ENCODE measurements at regions not wholly inside any gene's neighbourhood (a gene's known extent, or its start where the extent isn't known, plus 50 kb on each side); places are given as distances from the start of the nearest gene placed in this dataset.

DNA sequence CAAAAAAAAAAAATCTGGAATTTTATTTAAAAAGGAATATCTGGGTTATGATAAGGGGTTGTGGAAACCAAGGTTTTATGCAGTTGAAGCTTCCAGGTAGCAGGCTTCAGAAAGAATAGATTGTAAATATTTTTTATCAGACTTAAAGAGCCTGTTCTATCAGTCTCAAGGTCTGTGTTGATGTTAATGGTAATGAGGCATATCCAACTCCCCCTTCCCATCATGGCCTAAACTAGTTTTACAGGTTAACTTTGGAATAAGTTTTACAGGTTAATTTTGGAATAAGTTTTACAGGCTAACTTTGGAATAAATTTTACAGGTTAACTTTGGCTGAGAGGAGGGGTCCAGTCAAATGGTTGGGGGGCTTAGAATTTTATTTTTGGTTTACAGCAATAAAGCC lies 92.4 kb downstream of the CD24 start:
- Histone ChIP-seq H3K18ac (ENCODE audit: low read length) (no peak overlapping the region), H3K4me3 (ENCODE audit: low read length in 2 of 2) (no peak overlapping the region), H2BK15ac (ENCODE audit: low read length) (no peak overlapping the region), H4K8ac (ENCODE audit: low read depth, low read length) (no peak overlapping the region), H3K36me3 (replicated peaks in 1 of 2; ENCODE audit: control insufficient read depth in 2 of 2, insufficient read depth in 2 of 2, low read length in 2 of 2) (no peaks in the 10 kb centered on the region), H3K14ac (ENCODE audit: low read length) (no peak overlapping the region), H3K9ac (ENCODE audit: low read depth, low read length, poor library complexity) (no peak overlapping the region), H2BK12ac (ENCODE audit: low read length) (no peak overlapping the region), H3K4me1 (ENCODE audit: control insufficient read depth in 2 of 2, insufficient read depth in 1 of 2, low read depth in 1 of 2, low read length in 2 of 2) (peaks cover 0 to 5% of the 10 kb centered on the region in 2 donors), H2BK5ac (ENCODE audit: low read length) (no peak overlapping the region), H2BK120ac (ENCODE audit: low read depth, low read length) (no peak overlapping the region), H3K4ac (ENCODE audit: low read length) (no peak overlapping the region), H3K23ac (ENCODE audit: low read depth, low read length, poor library complexity) (no peak overlapping the region), H3K27me3 (ENCODE audit: control insufficient read depth in 3 of 3, insufficient read depth in 3 of 3, low read depth in 1 of 3, low read length in 3 of 3) (no peaks in the 10 kb centered on the region), H3K9me3 (replicated peaks in 1 of 2; ENCODE audit: control insufficient read depth in 2 of 2, insufficient read depth in 1 of 2, low read depth in 1 of 2, low read length in 2 of 2) (peaks cover 0 to 2% of the 10 kb centered on the region in 2 donors), H4K91ac (ENCODE audit: low read depth, low read length, poor library complexity) (no peak overlapping the region), H3K4me2 (ENCODE audit: insufficient read depth, low read length, poor library complexity, severe bottlenecking) (no peak overlapping the region), H2AFZ (ENCODE audit: low read length) (no peak overlapping the region), H3K79me1 (ENCODE audit: low read depth, low read length) (no peaks in the 10 kb centered on the region), H2AK5ac (ENCODE audit: low read depth, low read length) (no peak overlapping the region), H3K27ac (replicated peaks; ENCODE audit: low read length) (no peak overlapping the region)
- DNase-seq (ENCODE audit: low spot score), result no peak

DNA sequence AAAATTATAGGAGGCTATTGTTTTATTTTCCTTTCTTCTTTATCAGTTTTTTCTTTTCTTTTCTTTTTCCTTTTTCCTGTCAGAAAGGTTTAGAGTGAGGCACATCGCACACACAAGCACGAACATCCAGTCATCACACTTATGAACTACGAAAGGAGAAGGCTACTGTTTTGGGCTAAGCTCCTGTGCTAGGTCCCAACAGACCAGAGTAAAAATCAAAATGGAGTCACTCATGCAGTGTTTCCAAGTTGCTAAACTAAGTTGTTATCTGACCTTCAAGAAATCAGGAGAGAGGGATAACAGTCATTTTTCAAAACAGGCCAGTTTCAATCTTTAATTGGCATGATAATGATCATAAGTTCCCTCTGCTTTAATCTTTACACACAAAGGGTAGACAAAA lies 93.6 kb downstream of the CD24 start:
- Histone ChIP-seq H3K9me3 (replicated peaks in 1 of 2; ENCODE audit: control insufficient read depth in 2 of 2, insufficient read depth in 1 of 2, low read depth in 1 of 2, low read length in 2 of 2) (peaks cover 0 to 2% of the 10 kb centered on the region in 2 donors), H3K9ac (ENCODE audit: low read depth, low read length, poor library complexity) (no peak overlapping the region)

DNA sequence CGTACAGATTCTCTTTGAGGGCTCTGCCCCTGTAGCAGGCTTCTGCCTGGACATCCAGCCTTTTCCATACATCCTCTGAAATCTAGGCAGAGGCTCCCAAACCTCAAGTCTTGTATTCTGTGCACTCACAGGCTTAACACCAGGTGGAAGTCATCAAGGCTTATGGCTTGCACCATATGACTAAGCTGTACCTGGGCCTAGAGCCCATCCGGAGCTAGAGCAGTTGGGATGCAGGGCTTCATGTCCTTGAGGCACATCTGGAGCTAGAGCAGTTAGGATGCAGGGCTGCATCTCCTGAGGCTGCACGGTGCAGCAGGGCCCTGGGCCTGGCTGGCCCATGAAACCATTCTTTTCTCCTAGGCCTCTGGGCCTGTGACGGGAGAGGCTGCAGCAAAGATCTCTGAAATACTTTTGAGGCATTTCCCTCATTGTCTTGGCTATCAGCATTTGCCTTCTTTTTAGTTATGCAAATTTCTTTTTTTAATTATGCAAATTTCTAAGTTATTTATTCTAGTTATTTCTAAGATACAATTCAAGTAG lies 98.7 kb downstream of the CD24 start:
- Histone ChIP-seq H2BK15ac (ENCODE audit: low read length) (no peak overlapping the region), H3K4me2 (ENCODE audit: insufficient read depth, low read length, poor library complexity, severe bottlenecking) (no peak overlapping the region), H3K4me1 (ENCODE audit: control insufficient read depth in 2 of 2, insufficient read depth in 1 of 2, low read depth in 1 of 2, low read length in 2 of 2) (no peaks in the 10 kb centered on the region), H2AFZ (ENCODE audit: low read length) (no peak overlapping the region), H3K14ac (ENCODE audit: low read length) (no peak overlapping the region), H2BK5ac (ENCODE audit: low read length) (no peak overlapping the region), H2BK120ac (ENCODE audit: low read depth, low read length) (no peak overlapping the region), H3K27ac (replicated peaks; ENCODE audit: low read length) (no peak overlapping the region), H3K9me3 (replicated peaks in 1 of 2; ENCODE audit: control insufficient read depth in 2 of 2, insufficient read depth in 1 of 2, low read depth in 1 of 2, low read length in 2 of 2) (peaks cover 0 to 9% of the 10 kb centered on the region in 2 donors), H3K27me3 (ENCODE audit: control insufficient read depth in 3 of 3, insufficient read depth in 3 of 3, low read depth in 1 of 3, low read length in 3 of 3) (no peaks in the 10 kb centered on the region), H3K18ac (ENCODE audit: low read length) (no peak overlapping the region), H3K36me3 (replicated peaks in 1 of 2; ENCODE audit: control insufficient read depth in 2 of 2, insufficient read depth in 2 of 2, low read length in 2 of 2) (no peaks in the 10 kb centered on the region), H2AK5ac (ENCODE audit: low read depth, low read length) (no peak overlapping the region), H4K91ac (ENCODE audit: low read depth, low read length, poor library complexity) (no peak overlapping the region), H3K79me1 (ENCODE audit: low read depth, low read length) (no peaks in the 10 kb centered on the region), H3K4me3 (ENCODE audit: low read length in 2 of 2) (no peak overlapping the region), H3K23ac (ENCODE audit: low read depth, low read length, poor library complexity) (no peak overlapping the region), H4K8ac (ENCODE audit: low read depth, low read length) (no peak overlapping the region), H2BK12ac (ENCODE audit: low read length) (no peak overlapping the region), H3K4ac (ENCODE audit: low read length) (no peak overlapping the region), H3K9ac (ENCODE audit: low read depth, low read length, poor library complexity) (no peak overlapping the region)
- DNase-seq (ENCODE audit: low spot score), result no peak
- no CpG with 5 or more reads among the region's 4 CpGs for WGBS, 2 donors (ENCODE audit: extremely low coverage in 2 of 2, insufficient read length in 2 of 2, insufficient replicate concordance in 1 of 2)

More for the DNA sequence above, 93.6 kb downstream of the CD24 start:
- no peaks in the 10 kb centered on the region for H3K36me3 ChIP-seq (replicated peaks in 1 of 2; ENCODE audit: control insufficient read depth in 2 of 2, insufficient read depth in 2 of 2, low read length in 2 of 2)
- H3K27me3 ChIP-seq (ENCODE audit: control insufficient read depth in 3 of 3, insufficient read depth in 3 of 3, low read depth in 1 of 3, low read length in 3 of 3), result no peaks in the 10 kb centered on the region
- WGBS, 2 donors (ENCODE audit: extremely low coverage in 2 of 2, insufficient read length in 2 of 2, insufficient replicate concordance in 1 of 2), result no CpG with 5 or more reads among the region's 3 CpGs
- H4K91ac ChIP-seq (ENCODE audit: low read depth, low read length, poor library complexity), result no peak overlapping the region
- H2BK5ac ChIP-seq (ENCODE audit: low read length), result no peak overlapping the region
- DNase-seq (ENCODE audit: low spot score), result no peak
- H3K79me1 ChIP-seq (ENCODE audit: low read depth, low read length), result no peaks in the 10 kb centered on the region
- H2AK5ac ChIP-seq (ENCODE audit: low read depth, low read length), result no peak overlapping the region
- no peak overlapping the region for H3K4me2 ChIP-seq (ENCODE audit: insufficient read depth, low read length, poor library complexity, severe bottlenecking)
- no peak overlapping the region for H4K8ac ChIP-seq (ENCODE audit: low read depth, low read length)
- no peak overlapping the region for H3K4ac ChIP-seq (ENCODE audit: low read length)
- no peak overlapping the region for H2BK120ac ChIP-seq (ENCODE audit: low read depth, low read length)
- no peak overlapping the region for H2BK15ac ChIP-seq (ENCODE audit: low read length)
- no peak overlapping the region for H3K27ac ChIP-seq (replicated peaks; ENCODE audit: low read length)
- peaks cover 0 to 2% of the 10 kb centered on the region in 2 donors for H3K4me1 ChIP-seq (ENCODE audit: control insufficient read depth in 2 of 2, insufficient read depth in 1 of 2, low read depth in 1 of 2, low read length in 2 of 2)
- H3K18ac ChIP-seq (ENCODE audit: low read length), result no peak overlapping the region
- H2BK12ac ChIP-seq (ENCODE audit: low read length), result no peak overlapping the region
- no peak overlapping the region for H3K14ac ChIP-seq (ENCODE audit: low read length)
- H3K23ac ChIP-seq (ENCODE audit: low read depth, low read length, poor library complexity), result no peak overlapping the region
- H2AFZ ChIP-seq (ENCODE audit: low read length), result no peak overlapping the region
- H3K4me3 ChIP-seq (ENCODE audit: low read length in 2 of 2), result no peak overlapping the region

DNA sequence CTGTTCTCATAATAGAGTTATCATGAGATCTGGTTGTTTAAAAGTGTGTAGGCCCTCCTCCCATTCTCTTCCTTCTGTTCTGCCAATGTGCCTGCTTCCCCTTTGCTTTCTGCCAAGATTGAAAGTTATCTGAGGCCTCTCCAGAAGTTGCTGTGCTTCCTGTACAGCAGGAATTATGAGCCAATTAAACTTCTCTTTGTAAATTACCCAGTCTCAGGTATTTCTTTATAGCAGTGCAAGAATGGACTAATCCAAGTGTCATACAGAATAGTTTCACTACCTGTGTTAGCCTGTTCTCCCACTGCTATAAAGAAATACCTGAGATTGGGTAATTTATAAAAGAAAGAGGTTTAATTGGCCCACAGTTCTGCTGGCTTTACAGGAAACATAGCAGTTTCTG lies 100.0 kb downstream of the CD24 start:
- Histone ChIP-seq H3K9me3 (replicated peaks in 1 of 2; ENCODE audit: control insufficient read depth in 2 of 2, insufficient read depth in 1 of 2, low read depth in 1 of 2, low read length in 2 of 2) (peaks cover 0 to 12% of the 10 kb centered on the region in 2 donors), H2BK12ac (ENCODE audit: low read length) (no peak overlapping the region), H2AK5ac (ENCODE audit: low read depth, low read length) (no peak overlapping the region), H3K4me3 (ENCODE audit: low read length in 2 of 2) (no peak overlapping the region), H4K8ac (ENCODE audit: low read depth, low read length) (no peak overlapping the region), H3K4ac (ENCODE audit: low read length) (no peak overlapping the region), H3K18ac (ENCODE audit: low read length) (no peak overlapping the region), H2BK5ac (ENCODE audit: low read length) (no peak overlapping the region), H3K4me2 (ENCODE audit: insufficient read depth, low read length, poor library complexity, severe bottlenecking) (no peak overlapping the region), H3K9ac (ENCODE audit: low read depth, low read length, poor library complexity) (no peak overlapping the region), H3K36me3 (replicated peaks in 1 of 2; ENCODE audit: control insufficient read depth in 2 of 2, insufficient read depth in 2 of 2, low read length in 2 of 2) (no peaks in the 10 kb centered on the region), H2BK120ac (ENCODE audit: low read depth, low read length) (no peak overlapping the region), H2AFZ (ENCODE audit: low read length) (no peak overlapping the region), H3K27ac (replicated peaks; ENCODE audit: low read length) (no peak overlapping the region), H3K23ac (ENCODE audit: low read depth, low read length, poor library complexity) (no peak overlapping the region), H4K91ac (ENCODE audit: low read depth, low read length, poor library complexity) (no peak overlapping the region), H3K4me1 (ENCODE audit: control insufficient read depth in 2 of 2, insufficient read depth in 1 of 2, low read depth in 1 of 2, low read length in 2 of 2) (no peaks in the 10 kb centered on the region), H3K27me3 (ENCODE audit: control insufficient read depth in 3 of 3, insufficient read depth in 3 of 3, low read depth in 1 of 3, low read length in 3 of 3) (no peaks in the 10 kb centered on the region), H3K14ac (ENCODE audit: low read length) (no peak overlapping the region), H2BK15ac (ENCODE audit: low read length) (no peak overlapping the region), H3K79me1 (ENCODE audit: low read depth, low read length) (no peaks in the 10 kb centered on the region)
- no peak for DNase-seq (ENCODE audit: low spot score)

Measured in neuronal stem cell (in vitro differentiated cells).